Gastrocnemius medialis (tissue), 4 donors: ENCODE measurements at regions not wholly inside any gene's neighbourhood (a gene's known extent, or its start where the extent isn't known, plus 50 kb on each side); places are given as distances from the start of the nearest gene placed in this dataset.
A peak's percentile ranks its signal among the peaks of the same experiment; 100 is the strongest.

Experiments
- ATAC-seq, 2 donors: fragments of 150-250 bp; one replicate each; pipeline ENCODE4 v1.9.1; 2016
- DNase-seq, 2 donors: peaks; one replicate each; pipeline ENCODE4 v3.0.0-alpha.2; 2019
- H3K27ac ChIP-seq, 4 donors: fragments of 200-600 bp; sonication (generic); 1 replicate in 1 of 4; 2 replicates in 3 of 4; pipeline ENCODE4 v1.5.1; 2016 to 2018; ENCODE audit warnings: mild to moderate bottlenecking in 2 of 4, moderate library complexity in 1 of 4
- H3K27me3 ChIP-seq, 3 donors: fragments of 200-600 bp; sonication (generic) in 2 of 3; 1 replicate in 1 of 3; 2 replicates in 2 of 3; pipeline versions ENCODE4 v1.5.1 to v1.6.0; 2016 to 2019; ENCODE audit warnings: mild to moderate bottlenecking in 1 of 3, moderate library complexity in 1 of 3
- H3K36me3 ChIP-seq, 2 donors: fragments of 200-600 bp; sonication (generic) in 1 of 2; one replicate each; pipeline ENCODE4 v1.5.1; 2017 to 2018
- H3K4me1 ChIP-seq, 2 donors: fragments of 200-600 bp; sonication (generic) in 1 of 2; one replicate each; pipeline ENCODE4 v1.5.1; 2016 to 2017; ENCODE audit warnings: mild to moderate bottlenecking in 2 of 2
- H3K4me3 ChIP-seq, 4 donors: fragments of 200-600 bp; sonication (generic) in 3 of 4; 1 replicate in 1 of 4; 2 replicates in 3 of 4; pipeline ENCODE4 v1.5.1; 2016 to 2019; ENCODE audit warnings: mild to moderate bottlenecking in 2 of 4
- H3K9me3 ChIP-seq, 3 donors: fragments of 200-600 bp; sonication (generic) in 2 of 3; 1 replicate in 1 of 3; 2 replicates in 2 of 3; pipeline ENCODE4 v1.5.1; 2016 to 2019
- POLR2A ChIP-seq, 2 donors: fragments of 450-650 bp; IDR thresholded peaks; one replicate each; pipeline ENCODE4 v1.6.1; 2017; ENCODE audit warnings: antibody characterized with exemption in 2 of 2, mild to moderate bottlenecking in 2 of 2, moderate library complexity in 2 of 2
- in situ Hi-C, 4 donors: fragments of 200-750 bp; cut with MboI; loops; one replicate each; pipeline versions ENCODE4 v1.15.0 to v1.8.0; 2017; ENCODE audit warnings: low sequenced_read_pairs in 4 of 4
- intact Hi-C: fragments of 100-400 bp; cut with DNase I; formaldehyde crosslinking; loops from one replicate; pipeline ENCODE4 v1.15.1; 2023; ENCODE audit warnings: low total_unique reads
- TF ChIP-seq, protein P1 (sequence below), 5 experiments: fragments of 450-650 bp in 3 of 5; fragments of 200-600 bp in 2 of 5; sonication (generic) in 2 of 5; IDR thresholded peaks in 4 of 5; conservative IDR thresholded peaks in 1 of 5; 1 replicate in 4 of 5; 2 replicates in 1 of 5; pipeline ENCODE4 v1.5.1; 2016 to 2019; ENCODE audit warnings: antibody characterized with exemption in 5 of 5, mild to moderate bottlenecking in 3 of 5, moderate library complexity in 3 of 5

DNA sequence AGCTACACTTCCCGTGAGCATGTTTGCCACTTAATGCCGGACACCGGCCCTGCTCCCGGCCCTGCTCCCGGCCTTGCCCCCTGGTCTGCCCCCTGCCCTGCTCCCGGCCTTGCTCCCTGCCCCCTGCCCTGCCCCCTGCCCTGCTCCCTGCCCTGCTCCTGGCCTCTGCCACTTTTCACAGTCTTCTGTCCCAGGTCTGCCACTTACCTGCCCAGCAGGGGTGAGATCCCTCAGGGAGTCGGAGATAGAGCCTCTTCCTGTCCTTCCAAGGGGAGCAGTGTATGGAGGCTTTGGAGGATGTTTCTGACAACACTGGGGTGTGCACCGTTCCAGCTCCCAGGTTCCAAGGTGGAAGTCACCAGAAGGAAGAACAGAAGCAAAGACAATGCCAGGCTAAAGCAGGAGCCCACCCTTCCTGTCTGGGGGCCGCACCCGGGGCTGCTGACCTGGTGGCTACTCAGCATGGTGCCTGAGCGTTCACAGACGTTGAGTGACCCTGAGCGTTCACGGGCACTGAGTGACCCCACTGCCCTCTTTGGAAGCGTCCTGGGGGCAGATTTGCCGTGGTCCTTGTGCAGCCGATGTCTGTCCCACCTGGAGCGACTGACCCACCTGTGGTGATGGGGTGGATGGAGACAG is 199.8 kb downstream of the DLL1 start:
- DNase-seq, result peak in 1 of 2 donors; percentile 3
- no peak for TF ChIP-seq POLR2A (IDR thresholded peaks at IDR 0.05)
- TF ChIP-seq, protein P1, sequence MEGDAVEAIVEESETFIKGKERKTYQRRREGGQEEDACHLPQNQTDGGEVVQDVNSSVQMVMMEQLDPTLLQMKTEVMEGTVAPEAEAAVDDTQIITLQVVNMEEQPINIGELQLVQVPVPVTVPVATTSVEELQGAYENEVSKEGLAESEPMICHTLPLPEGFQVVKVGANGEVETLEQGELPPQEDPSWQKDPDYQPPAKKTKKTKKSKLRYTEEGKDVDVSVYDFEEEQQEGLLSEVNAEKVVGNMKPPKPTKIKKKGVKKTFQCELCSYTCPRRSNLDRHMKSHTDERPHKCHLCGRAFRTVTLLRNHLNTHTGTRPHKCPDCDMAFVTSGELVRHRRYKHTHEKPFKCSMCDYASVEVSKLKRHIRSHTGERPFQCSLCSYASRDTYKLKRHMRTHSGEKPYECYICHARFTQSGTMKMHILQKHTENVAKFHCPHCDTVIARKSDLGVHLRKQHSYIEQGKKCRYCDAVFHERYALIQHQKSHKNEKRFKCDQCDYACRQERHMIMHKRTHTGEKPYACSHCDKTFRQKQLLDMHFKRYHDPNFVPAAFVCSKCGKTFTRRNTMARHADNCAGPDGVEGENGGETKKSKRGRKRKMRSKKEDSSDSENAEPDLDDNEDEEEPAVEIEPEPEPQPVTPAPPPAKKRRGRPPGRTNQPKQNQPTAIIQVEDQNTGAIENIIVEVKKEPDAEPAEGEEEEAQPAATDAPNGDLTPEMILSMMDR (IDR thresholded peaks at IDR 0.05 in 4 of 5, conservative IDR thresholded peaks at IDR 0.05 in 1 of 5), result no peak

DNA sequence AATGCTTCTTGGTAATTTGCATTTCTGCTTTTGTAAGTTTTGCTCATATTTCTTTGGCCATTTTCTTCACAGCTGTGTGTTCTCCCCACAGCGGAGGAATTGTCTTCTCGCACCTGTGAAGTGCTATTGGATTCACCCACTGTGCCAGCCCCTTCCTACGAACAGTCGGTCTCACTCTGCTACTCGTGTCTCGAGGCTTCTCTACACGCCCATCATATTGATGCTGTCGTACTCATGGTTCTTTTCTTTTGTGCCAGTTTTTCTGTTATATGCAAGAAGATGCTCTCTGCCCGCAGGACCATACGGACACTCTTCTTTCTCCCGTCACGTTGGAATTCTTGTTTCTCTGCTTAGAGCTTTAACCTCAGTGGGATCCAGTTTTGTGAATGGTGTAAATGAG is 200.3 kb downstream of the DLL1 start:
- no peaks in the 10 kb centered on the region for H3K9me3 ChIP-seq
- intact Hi-C loops, result no loop called here
- TF ChIP-seq, protein P1 (IDR thresholded peaks at IDR 0.05 in 4 of 5, conservative IDR thresholded peaks at IDR 0.05 in 1 of 5), result no peak
- TF ChIP-seq POLR2A (IDR thresholded peaks at IDR 0.05), result no peak
- no peaks in the 10 kb centered on the region for H3K4me1 ChIP-seq
- no peaks in the 10 kb centered on the region for H3K27me3 ChIP-seq
- no peak for DNase-seq
- no peak for ATAC-seq
- H3K27ac ChIP-seq, result no peak overlapping the region
- H3K4me3 ChIP-seq, result no peak overlapping the region
- H3K36me3 ChIP-seq, result no peaks in the 10 kb centered on the region
- in situ Hi-C loops, result no loop called here

More for the DNA sequence above, 199.8 kb downstream of the DLL1 start:
- in situ Hi-C loops (no loop called here), intact Hi-C loops (no loop called here)
- no peaks in the 10 kb centered on the region for H3K9me3 ChIP-seq
- no peaks in the 10 kb centered on the region for H3K36me3 ChIP-seq
- no peaks in the 10 kb centered on the region for H3K27me3 ChIP-seq
- no peak overlapping the region for H3K4me3 ChIP-seq
- H3K4me1 ChIP-seq, result peaks cover under 1% of the 10 kb centered on the region in 2 donors
- ATAC-seq, result no peak
- H3K27ac ChIP-seq, result no peak overlapping the region

DNA sequence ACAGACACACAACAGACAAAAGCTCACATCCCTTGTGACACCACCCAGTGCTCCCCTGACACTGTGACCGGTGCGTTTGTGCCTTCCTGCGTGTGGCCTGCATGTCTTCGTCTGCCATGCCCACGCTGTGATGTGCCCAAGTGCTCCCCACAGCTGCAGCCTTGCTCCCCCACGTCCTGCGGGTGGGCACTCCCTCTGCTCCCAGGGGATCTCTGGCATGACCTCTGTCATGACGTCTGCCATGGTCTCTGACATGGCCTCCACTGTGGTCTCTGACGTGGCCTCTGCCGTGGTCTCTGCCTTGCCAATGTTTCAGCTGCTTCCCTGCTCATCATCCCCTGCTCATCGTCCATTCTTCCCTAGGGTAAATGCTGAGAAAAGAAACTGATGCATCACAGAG is 200.9 kb downstream of the DLL1 start:
- DNase-seq, result no peak
- no peak for ATAC-seq
- intact Hi-C loops, result no loop called here
- Histone ChIP-seq H3K27me3 (no peaks in the 10 kb centered on the region), H3K4me3 (no peak overlapping the region), H3K27ac (no peak overlapping the region), H3K9me3 (no peaks in the 10 kb centered on the region), H3K4me1 (no peaks in the 10 kb centered on the region), H3K36me3 (no peaks in the 10 kb centered on the region)
- no peak for TF ChIP-seq POLR2A (IDR thresholded peaks at IDR 0.05)
- TF ChIP-seq, protein P1 (IDR thresholded peaks at IDR 0.05 in 4 of 5, conservative IDR thresholded peaks at IDR 0.05 in 1 of 5), result no peak
- in situ Hi-C loops, result no loop called here

DNA sequence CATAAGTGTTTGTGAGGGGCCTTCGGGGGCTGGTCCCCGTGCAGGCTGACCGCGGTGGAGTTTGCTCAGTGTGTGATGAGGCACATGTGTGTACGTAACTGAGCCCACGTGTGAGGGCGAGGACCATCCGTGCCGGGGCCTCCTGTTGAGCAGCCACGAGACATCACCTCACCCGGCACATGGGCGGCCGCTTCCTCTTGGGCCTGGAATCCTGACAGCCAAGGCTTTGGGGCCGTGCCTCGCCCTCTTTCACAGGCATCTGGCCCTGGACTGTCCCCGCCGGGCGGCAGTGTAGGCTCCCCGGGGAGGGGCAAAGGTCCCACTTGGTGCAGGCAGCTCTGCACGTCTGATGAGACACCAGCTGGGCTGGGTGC is 202.3 kb downstream of the DLL1 start:
- no peaks in the 10 kb centered on the region for H3K9me3 ChIP-seq
- no peaks in the 10 kb centered on the region for H3K27me3 ChIP-seq
- no peaks in the 10 kb centered on the region for H3K4me1 ChIP-seq
- ATAC-seq (no peak), DNase-seq (no peak)
- intact Hi-C loops, result no loop called here
- H3K27ac ChIP-seq, result no peak overlapping the region
- H3K36me3 ChIP-seq, result no peaks in the 10 kb centered on the region
- H3K4me3 ChIP-seq, result no peak overlapping the region
- in situ Hi-C loops, result no loop called here
- TF ChIP-seq POLR2A (IDR thresholded peaks at IDR 0.05), result no peak
- TF ChIP-seq, protein P1 (IDR thresholded peaks at IDR 0.05 in 4 of 5, conservative IDR thresholded peaks at IDR 0.05 in 1 of 5), result no peak
